Peyer's patch (tissue), 4 donors: ENCODE measurements at regions not wholly inside any gene's neighbourhood (a gene's known extent, or its start where the extent isn't known, plus 50 kb on each side); places are given as distances from the start of the nearest gene placed in this dataset.

Experiments
- DNase-seq, 3 donors: peaks; one replicate each; pipeline ENCODE4 v3.0.0-alpha.2; 2017 to 2019
- H3K27ac ChIP-seq, 4 donors: fragments of 200-600 bp; sonication (generic); one replicate each; pipeline ENCODE4 v1.5.1; 2016 to 2019
- H3K27me3 ChIP-seq, 2 donors: fragments of 200-600 bp; sonication (generic); one replicate each; pipeline ENCODE4 v1.5.1; 2019
- H3K36me3 ChIP-seq, 3 donors: fragments of 200-600 bp; sonication (generic); one replicate each; pipeline ENCODE4 v1.5.1; 2016 to 2019
- H3K4me1 ChIP-seq, 4 donors: fragments of 200-600 bp; sonication (generic); one replicate each; pipeline ENCODE4 v1.5.1; 2016 to 2019
- H3K4me3 ChIP-seq, 4 donors: fragments of 200-600 bp; sonication (generic); 1 replicate in 3 of 4; 2 replicates in 1 of 4; pipeline ENCODE4 v1.5.1; 2016 to 2019; ENCODE audit warnings: mild to moderate bottlenecking in 1 of 4
- H3K9me3 ChIP-seq, 4 donors: fragments of 200-600 bp; sonication (generic); one replicate each; pipeline ENCODE4 v1.5.1; 2016 to 2019; ENCODE audit warnings: mild to moderate bottlenecking in 1 of 4
- CTCF ChIP-seq, 6 experiments: fragments of 450-650 bp in 4 of 6; fragments of 200-600 bp in 2 of 6; sonication (generic) in 1 of 6; IDR thresholded peaks; one replicate each; pipeline ENCODE4 v1.5.1; 2017 to 2019; ENCODE audit warnings: antibody characterized with exemption in 6 of 6, mild to moderate bottlenecking in 3 of 6, moderate library complexity in 1 of 6
- POLR2A ChIP-seq, 2 donors: fragments of 450-650 bp; IDR thresholded peaks; one replicate each; pipeline ENCODE4 v1.5.1; 2017; ENCODE audit warnings: antibody characterized with exemption in 2 of 2, mild to moderate bottlenecking in 2 of 2, moderate library complexity in 2 of 2

DNA sequence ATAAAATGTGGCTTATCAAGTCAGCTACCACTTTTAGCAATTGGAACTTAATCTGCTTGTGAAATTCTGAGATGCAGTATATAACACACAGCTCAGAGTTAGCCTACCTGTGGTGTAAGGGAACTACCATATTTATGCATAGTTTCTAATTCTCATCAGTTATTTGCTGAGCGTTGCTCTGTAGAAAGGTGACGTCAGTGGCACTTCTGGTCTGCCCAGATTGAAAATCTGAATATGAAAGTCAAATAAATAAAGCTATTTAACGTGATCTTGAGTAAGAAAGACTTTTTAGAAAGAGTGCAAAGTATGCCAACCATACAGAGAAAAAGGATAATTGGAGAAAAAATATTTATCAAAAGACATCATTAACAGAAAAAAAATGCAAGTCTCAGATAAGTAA lies 938.9 kb upstream of the NOVA1 start:
- no peak for TF ChIP-seq POLR2A (IDR thresholded peaks at IDR 0.05)
- TF ChIP-seq CTCF (IDR thresholded peaks at IDR 0.05) = no peak
- H3K36me3 ChIP-seq = no peaks in the 10 kb centered on the region
- no peak for DNase-seq
- H3K27me3 ChIP-seq = no peaks in the 10 kb centered on the region
- H3K27ac ChIP-seq = no peak overlapping the region
- H3K4me3 ChIP-seq = no peak overlapping the region
- H3K9me3 ChIP-seq = no peaks in the 10 kb centered on the region
- no peaks in the 10 kb centered on the region for H3K4me1 ChIP-seq

GRCh38 chr14:27546111-27546510 lies 948.3 kb upstream of the NOVA1 start:
- Histone ChIP-seq H3K4me1 (no peaks in the 10 kb centered on the region), H3K27me3 (no peaks in the 10 kb centered on the region), H3K27ac (no peak overlapping the region), H3K4me3 (no peak overlapping the region), H3K36me3 (no peaks in the 10 kb centered on the region), H3K9me3 (no peaks in the 10 kb centered on the region)
- no peak for DNase-seq
- no peak for TF ChIP-seq POLR2A (IDR thresholded peaks at IDR 0.05)
- TF ChIP-seq CTCF (IDR thresholded peaks at IDR 0.05) = no peak

DNA sequence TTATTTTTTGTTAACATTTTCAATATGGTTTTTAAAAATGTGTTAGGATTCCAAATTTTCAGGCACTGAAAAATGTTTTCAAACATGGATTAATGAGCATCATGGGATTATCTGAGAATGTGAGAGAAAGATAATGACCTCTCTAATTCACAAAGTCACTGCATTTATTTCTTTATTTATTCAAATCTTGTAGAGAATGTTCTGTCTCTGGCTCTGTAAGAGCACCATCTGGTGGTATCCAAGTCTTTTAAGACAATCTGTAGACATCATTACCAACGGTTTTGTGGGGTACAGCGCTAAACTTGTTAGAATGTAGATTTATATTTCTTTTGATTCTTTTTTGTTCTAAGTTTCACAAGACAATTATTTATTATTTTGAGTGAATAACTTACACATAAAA lies 956.0 kb upstream of the NOVA1 start:
- TF ChIP-seq CTCF (IDR thresholded peaks at IDR 0.05) (no peak), POLR2A (IDR thresholded peaks at IDR 0.05) (no peak)
- DNase-seq = no peak
- Histone ChIP-seq H3K36me3 (no peaks in the 10 kb centered on the region), H3K4me1 (no peaks in the 10 kb centered on the region), H3K4me3 (no peak overlapping the region), H3K27ac (no peak overlapping the region), H3K9me3 (no peaks in the 10 kb centered on the region), H3K27me3 (no peaks in the 10 kb centered on the region)

- Histone ChIP-seq H3K27me3 (no peaks in the 10 kb centered on the region), H3K36me3 (no peaks in the 10 kb centered on the region), H3K4me3 (no peak overlapping the region), H3K27ac (no peak overlapping the region), H3K4me1 (no peaks in the 10 kb centered on the region), H3K9me3 (no peaks in the 10 kb centered on the region)
- TF ChIP-seq POLR2A (IDR thresholded peaks at IDR 0.05) (no peak), CTCF (IDR thresholded peaks at IDR 0.05) (no peak)
- no peak for DNase-seq
Measured at GRCh38 chr14:27557445-27557844, 959.6 kb upstream of the NOVA1 start.

DNA sequence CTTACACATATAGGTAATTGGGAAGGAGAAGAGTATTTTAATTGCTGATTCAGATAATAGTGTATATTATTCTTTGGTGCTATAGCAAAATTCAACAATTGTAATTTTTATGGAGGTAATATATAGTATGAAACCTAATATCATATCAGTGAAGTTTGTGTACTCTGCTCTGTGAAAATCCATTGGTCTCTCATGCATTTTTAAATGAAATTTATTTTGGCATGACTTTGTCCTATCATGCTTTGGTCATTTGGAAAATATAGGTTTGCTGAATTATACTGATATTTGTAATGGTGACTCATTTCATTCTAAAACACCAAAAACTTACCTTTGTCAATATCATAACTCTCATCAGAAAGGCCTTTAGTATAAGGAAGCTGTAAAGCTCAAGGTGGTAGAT lies 962.0 kb upstream of the NOVA1 start:
- Histone ChIP-seq H3K4me1 (no peaks in the 10 kb centered on the region), H3K36me3 (no peaks in the 10 kb centered on the region), H3K27me3 (no peaks in the 10 kb centered on the region), H3K9me3 (no peaks in the 10 kb centered on the region), H3K4me3 (no peak overlapping the region), H3K27ac (no peak overlapping the region)
- TF ChIP-seq CTCF (IDR thresholded peaks at IDR 0.05) (no peak), POLR2A (IDR thresholded peaks at IDR 0.05) (no peak)
- no peak for DNase-seq

DNA sequence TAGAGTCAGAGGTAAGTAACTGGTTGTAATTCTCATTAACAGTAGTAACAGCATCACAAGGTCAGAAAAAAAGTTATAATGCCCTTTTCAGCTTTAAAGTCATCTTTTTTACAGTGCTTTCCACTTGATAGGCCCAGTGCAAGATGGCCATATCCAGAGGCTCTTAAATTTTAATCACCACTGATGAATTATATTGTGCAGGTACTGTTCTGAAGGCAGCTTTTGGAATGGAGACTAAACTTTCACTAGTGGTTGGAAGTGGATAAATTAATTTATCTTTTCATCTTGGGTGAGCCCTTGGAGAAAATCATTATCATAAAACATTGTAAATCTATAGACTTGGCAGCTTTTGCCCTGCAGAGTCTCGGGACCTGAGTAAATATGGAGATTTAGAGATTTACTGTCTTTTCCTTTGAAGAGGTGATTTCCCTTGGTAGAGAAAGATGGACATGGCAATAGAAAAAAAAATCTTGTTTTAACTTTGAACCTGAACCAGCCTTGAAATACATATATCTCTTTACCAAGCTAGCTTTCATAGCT lies 969.1 kb upstream of the NOVA1 start:
- no peaks in the 10 kb centered on the region for H3K27me3 ChIP-seq
- H3K4me1 ChIP-seq = no peaks in the 10 kb centered on the region
- no peak overlapping the region for H3K4me3 ChIP-seq
- no peaks in the 10 kb centered on the region for H3K9me3 ChIP-seq
- DNase-seq = no peak
- H3K27ac ChIP-seq = no peak overlapping the region
- TF ChIP-seq POLR2A (IDR thresholded peaks at IDR 0.05) (no peak), CTCF (IDR thresholded peaks at IDR 0.05) (no peak)
- H3K36me3 ChIP-seq = no peaks in the 10 kb centered on the region
